ENCODE measurements at regions not wholly inside any gene's neighbourhood (a gene's known extent, or its start where the extent isn't known, plus 50 kb on each side); places are given as distances from the start of the nearest gene placed in this dataset.

DNA sequence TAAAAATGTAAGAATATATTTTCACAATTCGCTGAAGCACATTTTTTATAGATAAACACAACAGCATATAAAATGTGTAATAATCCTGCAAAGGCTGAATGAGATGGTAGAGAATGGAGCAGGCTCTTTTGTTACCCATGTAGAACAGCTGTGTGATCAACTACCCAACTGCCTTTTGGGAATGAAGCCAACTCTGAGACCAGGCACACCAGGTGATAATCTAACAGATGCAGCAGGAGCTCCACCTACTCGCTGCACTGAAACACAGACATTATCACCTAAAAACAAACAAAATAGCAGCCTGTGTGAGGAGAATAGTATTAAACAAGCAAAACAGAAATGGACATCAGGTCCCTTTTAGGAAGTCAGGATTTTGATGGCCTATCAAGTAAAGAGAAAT lies 183.3 kb downstream of the CCDC59 start:
- DNase-seq (ENCODE audit: low read depth in 1 of 2, low spot score in 1 of 2), result no peak

DNA sequence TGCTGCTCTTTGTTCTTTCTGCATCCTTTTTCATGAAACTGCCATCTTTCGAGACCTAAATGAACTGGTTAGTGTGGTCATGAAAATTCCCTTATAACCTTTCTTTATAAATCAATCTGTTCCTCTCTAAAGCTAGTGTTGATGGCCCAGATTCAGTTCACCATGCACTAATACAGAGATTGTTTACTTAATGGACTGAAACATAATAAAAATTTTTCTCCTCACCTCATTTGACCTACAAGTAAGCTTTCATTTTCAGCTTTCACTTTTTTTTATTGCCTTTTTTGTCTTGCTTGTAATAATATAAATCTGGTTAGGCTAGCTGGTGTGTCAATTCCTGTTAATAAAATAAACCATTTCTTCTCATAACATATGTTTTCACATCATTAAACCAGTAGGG lies 183.8 kb downstream of the CCDC59 start:
- no peak for DNase-seq (ENCODE audit: low read depth in 1 of 2, low spot score in 1 of 2)

DNA sequence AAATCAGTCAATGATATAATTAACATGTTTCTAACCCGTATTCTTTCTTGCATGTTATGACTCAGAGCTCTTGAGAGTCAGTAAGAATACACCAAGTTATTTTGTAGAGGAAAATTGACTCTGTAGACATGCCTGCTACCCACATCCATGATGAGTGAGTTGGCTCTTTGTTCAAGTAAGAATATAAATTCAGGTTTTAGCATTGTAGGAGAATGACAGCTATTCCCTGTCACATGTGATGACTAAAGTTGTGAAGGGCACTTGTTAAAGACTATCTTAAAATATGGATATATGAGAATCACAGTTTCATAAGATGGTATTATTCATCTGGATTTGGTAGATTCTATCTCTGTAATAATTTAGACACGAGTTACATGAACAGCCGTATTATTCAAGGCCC lies 209.1 kb downstream of the CCDC59 start:
- DNase-seq (ENCODE audit: low read depth in 1 of 2, low spot score in 1 of 2), result no peak

DNA sequence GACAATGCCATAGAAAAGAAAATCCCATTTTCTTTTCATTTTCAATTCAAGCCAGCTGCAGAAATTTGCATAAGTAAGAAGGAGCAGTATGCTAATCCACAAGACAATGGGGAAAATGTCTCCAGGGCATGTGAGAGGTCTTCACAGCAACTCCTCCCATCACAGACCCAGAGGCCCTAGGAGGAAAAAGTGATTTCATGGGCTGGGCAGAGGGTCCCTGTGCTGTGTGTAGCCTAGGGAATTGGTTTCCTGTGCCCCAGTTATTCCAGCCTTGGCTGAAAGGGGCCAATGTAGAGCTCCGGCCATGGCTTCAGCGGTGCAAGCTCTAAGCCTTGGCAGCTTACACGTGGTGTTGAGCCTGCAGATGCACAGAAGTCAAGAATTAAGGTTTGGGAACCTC lies 211.4 kb downstream of the CCDC59 start:
- no peak for DNase-seq (ENCODE audit: low read depth in 1 of 2, low spot score in 1 of 2)

DNA sequence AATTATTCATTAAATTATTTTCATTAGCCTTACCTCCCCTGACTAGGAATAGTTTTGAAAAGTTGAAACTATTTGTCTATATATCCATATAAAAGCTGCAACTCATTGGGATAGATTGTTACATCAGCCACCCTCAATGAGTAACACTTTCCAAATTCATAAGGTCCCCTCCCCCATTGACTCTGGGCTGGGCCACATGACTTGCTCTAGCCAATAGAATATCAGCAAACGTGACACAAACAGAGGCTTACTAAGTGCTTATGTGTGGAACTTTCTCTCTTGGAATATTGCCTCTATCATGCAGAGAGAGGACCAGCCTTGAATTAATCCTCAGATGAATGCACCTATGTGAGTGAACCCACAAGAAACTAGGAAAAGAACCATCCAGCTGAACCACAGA lies 213.7 kb downstream of the CCDC59 start:
- no peak for DNase-seq (ENCODE audit: low read depth in 1 of 2, low spot score in 1 of 2)

GRCh38 chr12:82132390-82132789 lies 225.8 kb downstream of the CCDC59 start:
- DNase-seq (ENCODE audit: low read depth in 1 of 2, low spot score in 1 of 2), result no peak

DNA sequence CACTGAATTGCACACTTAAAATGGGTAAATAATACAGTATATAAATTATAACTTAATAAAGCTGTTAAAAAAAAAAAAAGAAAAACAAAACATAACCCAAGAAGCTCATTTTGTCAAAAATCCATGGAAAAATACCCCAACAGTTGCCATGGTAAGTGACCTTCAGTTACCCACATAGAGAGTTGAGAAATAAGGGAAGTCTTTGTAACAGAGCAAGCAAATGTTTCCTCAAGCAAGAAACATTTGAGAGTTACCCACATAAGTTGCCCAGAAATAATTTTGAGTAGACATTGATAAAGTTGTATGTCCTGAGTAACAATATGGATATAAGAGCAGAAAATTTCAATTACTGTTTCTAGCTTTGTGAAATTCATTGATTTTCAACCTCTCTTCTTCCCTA lies 227.4 kb downstream of the CCDC59 start:
- DNase-seq (ENCODE audit: low read depth in 1 of 2, low spot score in 1 of 2), result no peak

- DNase-seq (ENCODE audit: low read depth in 1 of 2, low spot score in 1 of 2), result no peak
Measured at GRCh38 chr12:82124711-82125380, 233.3 kb downstream of the CCDC59 start.

DNA sequence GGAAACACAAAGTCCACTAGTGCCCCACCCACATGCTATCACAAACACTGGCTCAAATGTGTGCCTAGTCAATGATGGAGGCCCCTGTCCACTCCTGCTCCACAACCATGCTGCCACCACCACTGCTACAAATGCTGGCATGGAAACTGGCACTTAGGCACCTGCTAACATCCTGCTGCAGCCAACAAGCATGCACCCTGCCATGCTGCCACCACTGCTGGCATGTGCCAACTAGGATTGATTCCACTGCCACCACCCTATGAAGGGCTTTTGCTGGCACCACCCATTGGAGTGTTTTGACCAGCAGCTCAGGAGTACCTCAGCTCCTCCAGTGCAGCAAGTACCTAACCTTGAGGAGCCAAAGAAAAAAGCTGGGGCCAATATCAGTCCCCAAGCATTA lies 236.6 kb downstream of the CCDC59 start:
- no peak for DNase-seq (ENCODE audit: low read depth in 1 of 2, low spot score in 1 of 2)

DNA sequence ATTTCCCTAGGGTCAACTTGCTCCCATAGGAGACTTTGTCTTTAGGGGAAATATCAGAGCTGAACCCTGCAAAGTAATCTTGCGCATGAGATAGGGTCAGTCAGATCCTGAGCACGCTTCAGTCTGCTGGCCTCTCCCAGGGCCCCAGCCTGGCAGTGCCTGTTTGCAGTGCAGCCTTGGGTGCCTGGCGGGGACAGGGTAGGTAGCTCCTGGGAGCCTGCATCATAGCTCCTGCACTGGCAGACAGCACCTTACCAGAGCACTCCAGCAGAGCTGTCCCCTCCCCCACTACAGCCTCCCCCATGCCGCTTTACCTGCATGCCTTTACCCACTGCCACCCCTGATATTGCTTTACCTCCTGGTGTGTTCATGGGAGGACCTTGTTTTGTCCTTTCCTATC lies 237.3 kb downstream of the CCDC59 start:
- DNase-seq (ENCODE audit: low read depth in 1 of 2, low spot score in 1 of 2), result no peak

DNA sequence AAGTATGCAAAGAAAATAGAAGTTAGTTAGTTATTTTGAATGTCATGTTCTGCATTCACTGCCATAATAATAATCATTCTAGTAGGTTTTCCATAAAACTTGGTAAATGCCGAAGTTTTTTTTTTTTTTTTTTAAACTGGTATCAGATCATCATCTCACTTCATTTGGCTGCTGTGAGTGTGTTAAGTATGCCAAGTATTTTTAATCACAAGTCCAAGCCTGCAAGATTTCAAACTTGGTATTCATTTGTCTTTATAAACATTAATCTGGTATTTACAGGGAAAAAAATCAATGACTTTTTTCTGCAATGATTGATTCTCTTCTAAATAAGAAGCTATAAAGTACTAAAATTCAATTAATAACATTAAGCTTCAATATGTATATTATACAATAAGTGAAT lies 248.9 kb downstream of the CCDC59 start:
- DNase-seq (ENCODE audit: low read depth in 1 of 2, low spot score in 1 of 2), result no peak

DNA sequence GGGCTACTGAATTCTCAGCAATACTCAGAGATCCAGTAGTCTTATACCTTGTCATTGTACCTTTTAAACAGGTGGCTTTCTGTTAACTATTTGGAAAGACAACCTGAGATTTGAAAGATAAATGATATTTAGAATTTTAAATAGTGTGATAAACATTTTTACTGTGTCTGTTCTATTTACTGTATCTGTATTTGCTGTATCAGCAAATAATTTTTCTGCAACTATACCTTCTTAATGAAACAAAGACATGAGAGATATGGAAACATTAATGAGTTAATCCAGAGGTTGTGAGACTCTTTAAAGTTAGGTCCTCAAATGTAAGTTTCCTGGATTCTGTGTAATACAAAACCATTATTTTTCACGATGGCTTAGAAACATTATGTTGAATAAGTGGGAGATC lies 249.6 kb downstream of the CCDC59 start:
- no peak for DNase-seq (ENCODE audit: low read depth in 1 of 2, low spot score in 1 of 2)

DNA sequence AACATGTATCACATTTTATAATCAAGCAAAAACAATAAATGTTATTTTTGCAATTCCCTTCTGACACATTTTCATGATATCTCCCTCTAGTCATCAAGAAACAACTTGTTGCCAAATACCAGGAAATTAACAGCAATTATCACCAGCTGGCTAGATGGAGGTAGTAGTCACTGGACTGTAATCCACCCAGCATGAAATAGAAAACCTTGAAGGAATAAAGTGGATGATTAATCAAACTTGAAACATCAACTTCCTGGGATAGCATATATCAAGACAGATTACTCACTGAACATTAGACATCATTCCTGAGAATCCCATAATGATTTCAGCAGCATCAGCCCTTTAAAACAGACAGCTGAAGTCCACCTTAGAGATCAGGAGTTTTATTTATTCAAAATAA lies 259.0 kb downstream of the CCDC59 start:
- no peak for DNase-seq (ENCODE audit: low read depth in 1 of 2, low spot score in 1 of 2)

DNA sequence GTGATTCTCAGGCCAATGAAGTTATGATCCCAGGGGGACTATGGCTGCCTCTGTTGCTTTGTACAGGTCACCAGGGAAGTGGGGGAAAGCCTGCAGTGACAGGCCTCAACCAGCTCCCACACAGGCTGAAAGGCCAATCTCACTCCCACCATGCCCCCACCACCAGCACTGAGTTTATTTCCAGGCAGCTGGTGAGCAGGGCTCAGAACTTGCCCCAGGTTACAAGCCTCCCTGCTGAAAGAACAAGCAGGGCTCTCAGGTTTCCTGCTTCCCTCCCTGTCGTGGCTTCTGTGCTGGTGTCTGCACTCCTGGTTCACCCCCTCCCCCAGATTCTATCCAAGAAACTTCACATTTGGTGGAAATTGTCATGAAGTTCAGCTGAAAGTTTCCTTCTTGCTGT lies 260.3 kb downstream of the CCDC59 start:
- DNase-seq (ENCODE audit: low read depth in 1 of 2, low spot score in 1 of 2), result no peak

DNA sequence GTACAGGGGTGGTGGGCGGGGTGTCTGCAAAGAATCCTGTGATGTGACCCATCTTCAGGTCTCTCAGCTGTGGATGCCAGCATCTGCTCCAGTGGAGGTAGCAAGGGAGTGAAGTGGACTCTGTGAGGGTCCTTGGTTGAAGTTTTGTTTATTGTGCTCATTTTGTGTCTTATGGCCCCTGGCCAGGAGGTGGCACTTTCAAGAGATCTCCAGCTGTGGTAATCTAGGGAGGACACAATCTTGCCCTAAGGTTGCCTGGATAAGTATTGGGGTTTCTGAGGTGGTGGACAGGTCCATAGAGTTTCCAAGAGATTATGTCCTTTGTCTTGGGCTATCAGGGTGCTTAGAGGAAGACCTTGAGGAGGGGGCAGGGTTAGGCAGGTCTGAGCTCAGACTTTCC lies 260.7 kb downstream of the CCDC59 start:
- DNase-seq (ENCODE audit: low read depth in 1 of 2, low spot score in 1 of 2), result no peak

DNA sequence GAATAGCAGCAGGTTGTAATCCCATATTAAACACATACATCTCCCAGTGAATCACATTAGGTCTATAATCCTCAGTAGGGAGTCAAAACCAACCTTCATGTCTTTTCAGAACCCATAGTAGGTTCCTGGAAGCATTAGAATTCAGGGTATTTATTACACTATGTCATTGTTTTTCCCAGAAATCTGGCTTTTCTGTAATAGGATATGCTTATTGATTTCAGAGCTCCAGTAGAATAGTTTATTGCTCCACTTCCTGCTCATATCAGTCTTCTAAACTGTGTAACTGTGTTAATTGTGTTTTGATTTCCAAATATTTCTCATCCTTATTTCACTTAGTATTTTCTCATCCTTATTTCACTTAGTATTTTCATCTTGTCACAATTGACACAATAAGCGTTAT lies 268.0 kb downstream of the CCDC59 start:
- no peak for DNase-seq (ENCODE audit: low read depth in 1 of 2, low spot score in 1 of 2)

DNA sequence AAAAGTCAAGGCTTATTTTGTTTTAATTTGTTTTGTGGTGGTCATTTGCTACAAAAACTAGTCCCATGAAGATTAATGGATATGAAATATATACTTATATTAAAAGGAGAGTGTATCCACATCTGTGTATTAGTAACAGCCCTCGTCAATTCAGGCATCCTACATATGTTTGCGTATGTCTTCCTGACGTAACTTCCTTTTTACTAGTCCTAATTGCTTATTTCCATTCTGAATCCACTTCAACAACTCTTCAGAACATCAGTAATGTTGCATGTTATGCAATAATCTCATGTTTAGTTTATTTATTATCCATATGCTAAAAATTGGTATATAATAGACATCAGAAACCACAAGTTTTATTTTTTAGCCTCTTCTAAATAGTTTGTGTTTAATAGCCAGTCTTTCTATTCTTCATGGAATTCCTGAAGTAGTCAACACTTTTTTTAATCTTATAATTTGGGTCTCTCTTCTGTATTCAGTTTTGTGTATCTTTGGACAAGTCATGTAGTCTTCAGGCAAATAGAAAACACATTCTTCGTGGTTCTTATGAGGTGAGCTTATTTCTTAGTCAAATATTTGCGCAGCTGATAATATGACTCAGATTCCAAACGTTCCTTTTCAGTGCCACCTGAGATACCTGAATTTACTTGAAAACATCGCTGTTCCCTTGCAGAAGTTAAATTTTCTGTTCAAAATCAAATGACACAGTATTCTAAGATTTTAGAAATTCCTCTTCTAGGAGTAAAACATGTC lies 268.6 kb downstream of the CCDC59 start:
- no peak for DNase-seq (ENCODE audit: low read depth in 1 of 2, low spot score in 1 of 2)

DNA sequence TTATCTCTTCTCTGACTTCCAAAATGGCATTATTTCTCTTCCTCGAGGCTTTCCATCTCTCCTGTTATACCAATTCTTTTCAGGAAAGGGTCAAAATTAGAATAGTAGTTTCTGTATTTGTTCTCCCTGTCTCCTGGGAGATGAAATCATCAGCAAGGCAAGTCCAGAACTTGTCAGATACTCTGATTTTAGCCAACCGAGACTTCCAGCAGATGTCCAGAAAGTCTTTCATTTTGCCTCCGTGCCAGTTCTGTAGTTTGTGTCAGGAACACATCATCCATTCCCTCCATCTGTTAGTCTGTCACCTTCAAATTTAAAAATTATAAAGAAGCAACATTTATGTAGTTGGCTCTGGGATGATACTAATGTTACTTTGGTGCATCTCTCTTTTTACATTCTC lies 275.7 kb downstream of the CCDC59 start:
- DNase-seq (ENCODE audit: low read depth in 1 of 2, low spot score in 1 of 2), result no peak

GRCh38 chr12:82069931-82070514 lies 288.2 kb downstream of the CCDC59 start:
- no peak for DNase-seq (ENCODE audit: low read depth in 1 of 2, low spot score in 1 of 2)

DNA sequence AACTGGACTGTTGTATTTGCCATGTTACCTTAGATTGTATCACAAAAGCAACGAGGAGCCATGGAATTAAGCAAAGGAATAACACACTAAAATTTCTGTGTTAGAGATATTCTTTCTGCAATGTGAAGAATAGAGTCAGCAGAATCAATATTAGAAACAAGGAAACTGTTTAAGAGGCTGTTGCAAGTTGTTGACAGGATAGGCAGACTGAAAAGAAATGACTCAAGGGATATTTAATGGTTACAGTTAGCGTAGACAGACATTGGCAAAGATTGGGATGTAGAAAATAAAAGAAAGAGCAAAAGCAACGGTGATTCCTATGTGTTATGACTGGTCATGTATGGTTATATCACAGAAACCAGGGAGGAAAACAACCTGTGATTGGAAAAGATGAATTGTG lies 299.0 kb upstream of the PPFIA2 start:
- no peak for DNase-seq (ENCODE audit: low read depth in 1 of 2, low spot score in 1 of 2)

- no peak for DNase-seq (ENCODE audit: low read depth in 1 of 2, low spot score in 1 of 2)
Measured at GRCh38 chr12:82057770-82058169, 298.6 kb upstream of the PPFIA2 start.

GRCh38 chr12:82055391-82055790 lies 296.2 kb upstream of the PPFIA2 start:
- no peak for DNase-seq (ENCODE audit: low read depth in 1 of 2, low spot score in 1 of 2)

DNA sequence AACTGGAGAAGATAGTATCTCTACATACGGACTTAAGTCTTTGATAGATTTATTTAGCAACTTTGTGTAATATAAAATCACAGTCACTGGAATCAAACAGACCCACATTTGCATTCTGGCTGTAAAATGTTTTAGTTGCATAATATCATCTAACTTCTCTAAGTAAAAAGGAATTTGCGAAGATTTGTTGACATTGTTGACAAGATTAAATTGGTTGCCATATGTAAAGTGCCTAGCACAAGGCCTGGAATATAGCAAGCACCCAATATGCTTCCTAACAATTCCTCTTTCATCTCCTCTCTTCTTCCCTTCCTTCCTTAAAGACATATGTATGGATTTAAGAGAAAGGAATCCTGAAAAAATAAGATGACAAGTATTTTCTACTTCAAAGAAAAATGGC lies 295.4 kb upstream of the PPFIA2 start:
- DNase-seq (ENCODE audit: low read depth in 1 of 2, low spot score in 1 of 2), result no peak
